ENCODE measurements at regions not wholly inside any gene's neighbourhood (a gene's known extent, or its start where the extent isn't known, plus 50 kb on each side); places are given as distances from the start of the nearest gene placed in this dataset.

- DNase-seq (ENCODE audit: low spot score), result no peak
Observed at GRCh38 chr4:53920883-53921282, 143.5 kb downstream of the CHIC2 start.

- no peak for DNase-seq (ENCODE audit: low spot score)
Observed at GRCh38 chr4:53920116-53920515, 144.3 kb downstream of the CHIC2 start.

- DNase-seq (ENCODE audit: low spot score), result no peak
Observed at GRCh38 chr4:53919535-53919934, 144.9 kb downstream of the CHIC2 start.

- DNase-seq (ENCODE audit: low spot score), result no peak
Observed at GRCh38 chr4:53917729-53918128, 146.7 kb downstream of the CHIC2 start.

GRCh38 chr4:53916431-53916889 lies 147.9 kb downstream of the CHIC2 start:
- no peak for DNase-seq (ENCODE audit: low spot score)

- no peak for DNase-seq (ENCODE audit: low spot score)
Observed at GRCh38 chr4:53914313-53915016, 149.9 kb downstream of the CHIC2 start.

- no peak for DNase-seq (ENCODE audit: low spot score)
Observed at GRCh38 chr4:53913771-53914170, 150.6 kb downstream of the CHIC2 start.

GRCh38 chr4:53912766-53913497 lies 151.5 kb downstream of the CHIC2 start:
- DNase-seq (ENCODE audit: low spot score), result no peak

GRCh38 chr4:53908661-53909078 lies 155.7 kb downstream of the CHIC2 start:
- peak; percentile 70 for DNase-seq (ENCODE audit: low spot score)

GRCh38 chr4:53907772-53908171 lies 156.6 kb downstream of the CHIC2 start:
- no peak for DNase-seq (ENCODE audit: low spot score)

GRCh38 chr4:53906606-53907190 lies 157.7 kb downstream of the CHIC2 start:
- DNase-seq (ENCODE audit: low spot score), result no peak

- peak; percentile 68 for DNase-seq (ENCODE audit: low spot score)
Observed at GRCh38 chr4:53905941-53906377, 158.4 kb downstream of the CHIC2 start.

- DNase-seq (ENCODE audit: low spot score), result no peak
Observed at GRCh38 chr4:53905276-53905940, 159.0 kb downstream of the CHIC2 start.

- DNase-seq (ENCODE audit: low spot score), result no peak
Observed at GRCh38 chr4:53902786-53903185, 161.6 kb downstream of the CHIC2 start.

GRCh38 chr4:53900271-53900649 lies 164.1 kb downstream of the CHIC2 start:
- DNase-seq (ENCODE audit: low spot score), result no peak

- no peak for DNase-seq (ENCODE audit: low spot score)
Observed at GRCh38 chr4:53899586-53900270, 164.7 kb downstream of the CHIC2 start.

GRCh38 chr4:53895137-53895536 lies 169.3 kb downstream of the CHIC2 start:
- no peak for DNase-seq (ENCODE audit: low spot score)

- no peak for DNase-seq (ENCODE audit: low spot score)
Observed at GRCh38 chr4:53890461-53890860, 173.9 kb downstream of the CHIC2 start.

GRCh38 chr4:53889326-53890055 lies 174.9 kb downstream of the CHIC2 start:
- DNase-seq (ENCODE audit: low spot score), result no peak

- DNase-seq (ENCODE audit: low spot score), result peak; percentile 46
Observed at GRCh38 chr4:53886090-53886489, 178.3 kb downstream of the CHIC2 start.

GRCh38 chr4:53885668-53886067 lies 178.7 kb downstream of the CHIC2 start:
- no peak for DNase-seq (ENCODE audit: low spot score)

Measured in globus pallidus (tissue), 1 donor.